ENCODE measurements at regions not wholly inside any gene's neighbourhood (a gene's known extent, or its start where the extent isn't known, plus 50 kb on each side); places are given as distances from the start of the nearest gene placed in this dataset.

- no peak for DNase-seq (ENCODE audit: low read depth)
- no peak overlapping the region for H3K4me3 ChIP-seq (ENCODE audit: low read length)
- TF ChIP-seq CTCF (IDR thresholded peaks at IDR 0.05; ENCODE audit: insufficient read depth, low read depth, low read length, missing control alignments), result no peak
Measured at GRCh38 chr2:742221-742620, 65.0 kb upstream of the TMEM18 start.

GRCh38 chr2:741195-741496 is 63.9 kb upstream of the TMEM18 start:
- DNase-seq (ENCODE audit: low read depth), result no peak
- TF ChIP-seq CTCF (IDR thresholded peaks at IDR 0.05; ENCODE audit: insufficient read depth, low read depth, low read length, missing control alignments), result no peak
- H3K4me3 ChIP-seq (ENCODE audit: low read length), result peak overlapping the region; percentile 45

GRCh38 chr2:740322-741194 is 63.4 kb upstream of the TMEM18 start:
- peak overlapping the region; percentile 45 for H3K4me3 ChIP-seq (ENCODE audit: low read length)
- peak; percentile 95 for DNase-seq (ENCODE audit: low read depth)

- H3K4me3 ChIP-seq (ENCODE audit: low read length), result peak overlapping the region; percentile 45
- peak; percentile 31 for DNase-seq (ENCODE audit: low read depth)
Measured at GRCh38 chr2:739864-740321, 62.7 kb upstream of the TMEM18 start.

- DNase-seq (ENCODE audit: low read depth), result no peak
- TF ChIP-seq CTCF (IDR thresholded peaks at IDR 0.05; ENCODE audit: insufficient read depth, low read depth, low read length, missing control alignments), result no peak
- H3K4me3 ChIP-seq (ENCODE audit: low read length), result no peak overlapping the region
Measured at GRCh38 chr2:736939-737338, 59.7 kb upstream of the TMEM18 start.

- no peak for DNase-seq (ENCODE audit: low read depth)
- H3K4me3 ChIP-seq (ENCODE audit: low read length), result no peak overlapping the region
- TF ChIP-seq CTCF (IDR thresholded peaks at IDR 0.05; ENCODE audit: insufficient read depth, low read depth, low read length, missing control alignments), result no peak
Measured at GRCh38 chr2:735670-736218, 58.5 kb upstream of the TMEM18 start.

- no peak overlapping the region for H3K4me3 ChIP-seq (ENCODE audit: low read length)
- DNase-seq (ENCODE audit: low read depth), result no peak
- TF ChIP-seq CTCF (IDR thresholded peaks at IDR 0.05; ENCODE audit: insufficient read depth, low read depth, low read length, missing control alignments), result no peak
Measured at GRCh38 chr2:734496-734895, 57.3 kb upstream of the TMEM18 start.

- no peak for TF ChIP-seq CTCF (IDR thresholded peaks at IDR 0.05; ENCODE audit: insufficient read depth, low read depth, low read length, missing control alignments)
- no peak for DNase-seq (ENCODE audit: low read depth)
- no peak overlapping the region for H3K4me3 ChIP-seq (ENCODE audit: low read length)
Measured at GRCh38 chr2:733495-733894, 56.3 kb upstream of the TMEM18 start.

Measured in epithelial cell of esophagus (primary cell).